ENCODE measurements at regions not wholly inside any gene's neighbourhood (a gene's known extent, or its start where the extent isn't known, plus 50 kb on each side); places are given as distances from the start of the nearest gene placed in this dataset.

DNA sequence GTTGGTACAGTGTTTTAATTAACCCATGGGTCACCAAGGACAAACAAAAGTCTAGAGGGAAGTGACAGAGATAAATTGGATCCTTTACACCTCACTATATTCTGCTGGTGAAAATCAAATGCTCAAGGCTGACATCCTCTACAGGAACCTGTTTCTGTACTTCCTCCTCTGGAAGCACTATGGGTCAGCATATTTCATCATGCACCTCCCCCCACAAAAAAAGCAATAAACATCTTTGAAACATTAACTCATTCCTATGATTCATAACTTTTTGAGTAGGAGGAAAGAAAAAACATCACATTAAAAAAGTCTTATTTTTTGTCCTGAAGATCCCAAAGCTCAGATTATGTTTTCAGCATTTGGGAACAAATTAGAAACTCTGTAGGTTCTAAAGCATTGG lies 588.3 kb upstream of the SGCG start:
- no peaks in the 10 kb centered on the region for H3F3A ChIP-seq (ENCODE audit: low read length, unreplicated experiment)
- no TSS peak for BruUV-seq (replicated peaks)
- H3K9ac ChIP-seq (ENCODE audit: low read length), result no peak overlapping the region
- POLR2A ChIA-PET (ENCODE audit: unreplicated experiment), result no interaction called here
- H3K9me3 ChIP-seq (ENCODE audit: low read length), result no peaks in the 10 kb centered on the region
- no peak overlapping the region for H3K4me3 ChIP-seq (ENCODE audit: low read length)
- no peaks in the 10 kb centered on the region for H4K20me1 ChIP-seq (ENCODE audit: low read length)
- CTCF ChIA-PET, result no interaction called here
- TF ChIP-seq EZH2 (IDR thresholded peaks at IDR 0.05; ENCODE audit: low read length, unreplicated experiment), result no peak
- no peak for TF ChIP-seq EZH2phosphoT487 (IDR thresholded peaks at IDR 0.05; ENCODE audit: borderline replicate concordance, low read length)
- TF ChIP-seq, protein P1, sequence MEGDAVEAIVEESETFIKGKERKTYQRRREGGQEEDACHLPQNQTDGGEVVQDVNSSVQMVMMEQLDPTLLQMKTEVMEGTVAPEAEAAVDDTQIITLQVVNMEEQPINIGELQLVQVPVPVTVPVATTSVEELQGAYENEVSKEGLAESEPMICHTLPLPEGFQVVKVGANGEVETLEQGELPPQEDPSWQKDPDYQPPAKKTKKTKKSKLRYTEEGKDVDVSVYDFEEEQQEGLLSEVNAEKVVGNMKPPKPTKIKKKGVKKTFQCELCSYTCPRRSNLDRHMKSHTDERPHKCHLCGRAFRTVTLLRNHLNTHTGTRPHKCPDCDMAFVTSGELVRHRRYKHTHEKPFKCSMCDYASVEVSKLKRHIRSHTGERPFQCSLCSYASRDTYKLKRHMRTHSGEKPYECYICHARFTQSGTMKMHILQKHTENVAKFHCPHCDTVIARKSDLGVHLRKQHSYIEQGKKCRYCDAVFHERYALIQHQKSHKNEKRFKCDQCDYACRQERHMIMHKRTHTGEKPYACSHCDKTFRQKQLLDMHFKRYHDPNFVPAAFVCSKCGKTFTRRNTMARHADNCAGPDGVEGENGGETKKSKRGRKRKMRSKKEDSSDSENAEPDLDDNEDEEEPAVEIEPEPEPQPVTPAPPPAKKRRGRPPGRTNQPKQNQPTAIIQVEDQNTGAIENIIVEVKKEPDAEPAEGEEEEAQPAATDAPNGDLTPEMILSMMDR (conservative IDR thresholded peaks at IDR 0.05; ENCODE audit: low read depth, low read length), result no peak
- ATAC-seq, result no peak
- H3K9me2 ChIP-seq (replicated peaks; ENCODE audit: low read length), result no peaks in the 10 kb centered on the region
- H3K79me2 ChIP-seq (ENCODE audit: low read length), result no peaks in the 10 kb centered on the region
- H2AFZ ChIP-seq (ENCODE audit: low read length), result no peak overlapping the region
- DNase-seq, result no peak
- H3K27me3 ChIP-seq (ENCODE audit: low read length), result peaks cover 12% of the 10 kb centered on the region
- no peaks in the 10 kb centered on the region for H3K4me1 ChIP-seq (ENCODE audit: insufficient read depth, low read length)
- no peaks in the 10 kb centered on the region for H3K36me3 ChIP-seq (ENCODE audit: low read depth, low read length)
- H3K27ac ChIP-seq (ENCODE audit: low read length), result no peak overlapping the region
- no peak overlapping the region for H3K4me2 ChIP-seq (ENCODE audit: low read length)
- intact Hi-C loops (cut with micrococcal nuclease), result no loop called here

DNA sequence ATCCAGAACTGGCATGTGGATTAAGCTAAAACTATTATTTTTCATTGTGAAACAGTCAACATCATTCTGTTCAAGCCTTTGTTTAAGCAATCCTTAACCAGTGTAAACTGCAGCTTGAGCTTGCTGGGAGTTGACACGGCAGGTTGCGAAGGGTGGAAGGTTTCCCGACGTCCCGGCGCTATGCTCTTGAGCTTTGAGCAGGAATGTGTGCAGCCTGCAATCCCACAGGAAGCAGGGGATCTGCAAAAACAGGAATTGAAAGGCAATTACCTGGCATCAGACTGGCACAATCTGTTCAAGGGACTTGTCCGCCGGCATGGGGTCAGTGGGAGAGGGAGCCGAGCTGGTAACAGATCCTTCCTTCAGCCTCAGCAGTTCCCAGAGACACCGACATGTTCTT lies 586.7 kb upstream of the SGCG start:
- no peak overlapping the region for H3K9ac ChIP-seq (ENCODE audit: low read length)
- H3K27ac ChIP-seq (ENCODE audit: low read length), result no peak overlapping the region
- H4K20me1 ChIP-seq (ENCODE audit: low read length), result no peaks in the 10 kb centered on the region
- H3K36me3 ChIP-seq (ENCODE audit: low read depth, low read length), result no peaks in the 10 kb centered on the region
- intact Hi-C loops (cut with micrococcal nuclease), result no loop called here
- no TSS peak for BruUV-seq (replicated peaks)
- CTCF ChIA-PET, result no interaction called here
- no peaks in the 10 kb centered on the region for H3K4me1 ChIP-seq (ENCODE audit: insufficient read depth, low read length)
- POLR2A ChIA-PET (ENCODE audit: unreplicated experiment), result no interaction called here
- H2AFZ ChIP-seq (ENCODE audit: low read length), result no peak overlapping the region
- no peaks in the 10 kb centered on the region for H3F3A ChIP-seq (ENCODE audit: low read length, unreplicated experiment)
- no peaks in the 10 kb centered on the region for H3K9me3 ChIP-seq (ENCODE audit: low read length)
- no peak overlapping the region for H3K4me3 ChIP-seq (ENCODE audit: low read length)
- no peaks in the 10 kb centered on the region for H3K9me2 ChIP-seq (replicated peaks; ENCODE audit: low read length)
- DNase-seq (no peak), ATAC-seq (no peak)
- TF ChIP-seq EZH2phosphoT487 (IDR thresholded peaks at IDR 0.05; ENCODE audit: borderline replicate concordance, low read length), result no peak
- TF ChIP-seq EZH2 (IDR thresholded peaks at IDR 0.05; ENCODE audit: low read length, unreplicated experiment), result no peak
- TF ChIP-seq, protein P1 (conservative IDR thresholded peaks at IDR 0.05; ENCODE audit: low read depth, low read length), result no peak
- H3K4me2 ChIP-seq (ENCODE audit: low read length), result no peak overlapping the region
- peaks cover 12% of the 10 kb centered on the region for H3K27me3 ChIP-seq (ENCODE audit: low read length)
- no peaks in the 10 kb centered on the region for H3K79me2 ChIP-seq (ENCODE audit: low read length)

DNA sequence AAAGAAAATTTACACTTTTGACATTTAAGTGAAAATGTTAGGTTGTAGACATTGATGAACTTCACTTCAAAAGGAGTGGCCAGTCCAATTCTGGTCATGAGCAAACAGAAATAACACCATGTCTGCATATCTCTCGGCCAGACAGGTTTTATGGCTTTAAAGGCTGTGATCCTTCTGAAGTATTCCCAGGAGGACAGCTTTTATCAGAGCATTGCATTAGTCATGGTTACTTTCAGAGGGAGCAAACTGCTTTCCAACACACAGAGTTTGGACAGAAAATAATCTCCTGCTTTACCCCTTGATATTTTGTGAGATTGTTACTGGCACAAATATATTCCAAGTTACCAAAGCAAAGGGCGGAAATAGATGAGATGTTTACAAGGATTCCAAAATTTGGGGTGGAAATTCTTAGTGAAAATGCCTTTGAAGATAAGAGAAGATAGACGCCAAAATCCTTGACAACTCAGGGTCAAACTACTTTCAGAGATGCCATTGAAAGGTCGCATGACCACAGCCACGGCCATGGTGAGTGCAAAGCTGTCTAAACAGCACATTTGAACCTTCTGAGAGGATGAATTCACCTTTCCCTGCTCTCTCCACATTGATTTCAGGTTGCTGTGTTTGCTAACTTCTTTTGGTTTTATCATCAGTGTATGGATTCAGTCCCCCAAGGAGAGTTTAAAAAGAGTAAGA lies 584.5 kb upstream of the SGCG start:
- H3K4me2 ChIP-seq (ENCODE audit: low read length), result no peak overlapping the region
- no peak overlapping the region for H3K9ac ChIP-seq (ENCODE audit: low read length)
- ChIA-PET POLR2A (ENCODE audit: unreplicated experiment) (no interaction called here), CTCF (no interaction called here)
- H3K9me2 ChIP-seq (replicated peaks; ENCODE audit: low read length), result no peaks in the 10 kb centered on the region
- intact Hi-C loops (cut with micrococcal nuclease), result no loop called here
- H3K36me3 ChIP-seq (ENCODE audit: low read depth, low read length), result no peaks in the 10 kb centered on the region
- no peak for DNase-seq
- no peak overlapping the region for H3K4me3 ChIP-seq (ENCODE audit: low read length)
- TF ChIP-seq, protein P1 (conservative IDR thresholded peaks at IDR 0.05; ENCODE audit: low read depth, low read length), result no peak
- TF ChIP-seq EZH2phosphoT487 (IDR thresholded peaks at IDR 0.05; ENCODE audit: borderline replicate concordance, low read length), result no peak
- TF ChIP-seq EZH2 (IDR thresholded peaks at IDR 0.05; ENCODE audit: low read length, unreplicated experiment), result no peak
- no peaks in the 10 kb centered on the region for H3F3A ChIP-seq (ENCODE audit: low read length, unreplicated experiment)
- no peaks in the 10 kb centered on the region for H4K20me1 ChIP-seq (ENCODE audit: low read length)
- no peaks in the 10 kb centered on the region for H3K4me1 ChIP-seq (ENCODE audit: insufficient read depth, low read length)
- BruUV-seq (replicated peaks), result no TSS peak
- no peak for ATAC-seq
- H3K27ac ChIP-seq (ENCODE audit: low read length), result no peak overlapping the region
- no peaks in the 10 kb centered on the region for H3K79me2 ChIP-seq (ENCODE audit: low read length)
- no peaks in the 10 kb centered on the region for H3K9me3 ChIP-seq (ENCODE audit: low read length)
- peaks cover 12% of the 10 kb centered on the region for H3K27me3 ChIP-seq (ENCODE audit: low read length)
- no peak overlapping the region for H2AFZ ChIP-seq (ENCODE audit: low read length)
